ENCODE measurements at regions not wholly inside any gene's neighbourhood (a gene's known extent, or its start where the extent isn't known, plus 50 kb on each side); places are given as distances from the start of the nearest gene placed in this dataset.
A peak's percentile ranks its signal among the peaks of the same experiment; 100 is the strongest.
"Not testable (repeated sequence)": the region's sequence is repeated elsewhere in the genome, so short reads cannot be mapped to it uniquely, and the experiment has no call there.

DNA sequence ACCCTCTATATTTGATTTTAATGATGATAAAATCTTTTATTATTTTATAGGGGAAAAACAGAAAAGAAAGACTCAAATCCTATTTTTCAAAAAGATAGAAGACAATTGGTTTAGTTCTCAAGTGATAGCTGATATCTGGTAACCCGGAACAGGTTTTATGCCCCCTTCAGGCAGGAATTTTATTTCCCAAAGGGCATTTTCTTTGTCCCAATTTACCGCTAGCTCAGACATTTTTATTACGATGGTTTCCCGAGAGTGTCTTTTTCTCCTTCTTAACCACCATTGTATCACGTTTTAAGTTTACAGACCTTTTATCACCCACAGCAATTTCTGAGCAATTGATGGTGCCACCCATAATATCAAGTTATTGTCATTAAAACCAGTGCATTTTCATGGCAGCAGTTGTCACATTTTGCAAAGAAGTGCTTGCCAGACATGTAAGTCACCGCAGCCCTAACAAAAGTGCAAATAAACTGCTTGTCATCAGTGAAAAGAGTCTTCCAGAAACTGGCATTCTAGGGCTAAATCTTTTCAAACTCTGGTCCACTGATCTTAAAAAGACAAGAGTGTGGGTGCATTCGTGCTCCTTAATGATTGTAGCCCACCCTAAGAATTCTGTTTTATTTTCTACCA is 204.8 kb upstream of the VCX start:
- no peak for DNase-seq (ENCODE audit: low read depth)

DNA sequence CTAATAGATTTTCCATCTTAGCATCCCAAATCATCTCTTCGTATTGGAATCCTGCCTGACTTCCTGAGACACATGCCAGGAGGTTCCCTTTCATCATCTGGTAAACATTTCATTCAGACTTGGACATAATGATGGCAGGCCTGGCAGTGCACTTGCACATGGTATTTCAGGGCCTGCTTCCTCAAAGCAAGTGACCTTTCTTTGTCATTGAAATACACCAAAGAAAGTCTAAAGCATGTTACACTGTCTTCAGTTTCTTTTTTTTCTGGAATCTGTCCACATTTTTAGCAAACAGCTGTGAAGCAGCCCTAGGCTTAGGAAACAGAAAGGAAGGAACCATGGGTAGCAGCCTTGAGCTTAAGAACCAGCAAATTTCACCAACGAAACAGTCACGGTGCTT is 205.9 kb upstream of the VCX start:
- no peak for DNase-seq (ENCODE audit: low read depth)

GRCh38 chrX:7635604-7636003 is 207.4 kb upstream of the VCX start:
- DNase-seq (ENCODE audit: low read depth): no peak

DNA sequence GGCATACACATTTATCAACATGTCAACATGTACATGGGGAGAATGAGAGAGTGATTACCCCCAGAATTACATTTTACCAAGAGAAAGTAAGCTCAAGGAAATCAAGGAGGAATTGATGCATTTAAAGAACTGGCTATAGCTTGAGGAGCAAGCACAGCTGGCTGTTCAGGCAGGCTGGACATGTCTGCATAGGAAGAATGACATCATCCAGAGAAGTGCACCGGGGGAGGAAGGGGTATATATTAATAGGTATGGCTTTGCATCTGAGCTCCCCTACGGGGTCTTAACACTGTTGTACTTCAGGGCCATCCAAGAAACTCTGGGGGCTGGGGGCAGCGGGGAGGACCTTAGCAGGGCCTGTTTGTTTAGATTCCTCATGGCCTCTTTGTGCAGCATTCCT is 222.4 kb upstream of the VCX start:
- DNase-seq (ENCODE audit: low read depth): no peak

GRCh38 chrX:7617994-7618393 is 225.0 kb upstream of the VCX start:
- DNase-seq (ENCODE audit: low read depth): no peak

GRCh38 chrX:7614616-7615015 is 228.4 kb upstream of the VCX start:
- DNase-seq (ENCODE audit: low read depth): no peak

DNA sequence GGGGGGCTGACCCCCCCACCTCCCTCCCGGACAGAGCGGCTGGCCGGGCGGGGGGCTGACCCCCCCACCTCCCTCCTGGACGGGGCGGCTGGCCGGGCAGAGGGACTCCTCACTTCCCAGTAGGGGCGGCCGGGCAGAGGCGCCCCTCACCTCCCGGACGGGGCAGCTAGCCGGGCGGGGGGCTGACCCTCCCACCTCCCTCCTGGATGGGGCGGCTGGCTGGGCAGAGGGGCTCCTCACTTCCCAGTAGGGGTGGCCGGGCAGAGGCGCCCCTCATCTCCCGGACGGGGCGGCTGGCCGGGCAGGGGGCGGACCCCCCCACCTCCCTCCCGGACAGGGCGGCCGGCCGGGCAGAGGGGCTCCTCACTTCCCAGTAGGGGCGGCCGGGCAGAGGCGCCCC is 234.3 kb upstream of the VCX start:
- DNase-seq (ENCODE audit: low read depth): not testable (repeated sequence)

GRCh38 chrX:7606039-7606652 is 236.8 kb upstream of the VCX start:
- DNase-seq (ENCODE audit: low read depth): no peak

DNA sequence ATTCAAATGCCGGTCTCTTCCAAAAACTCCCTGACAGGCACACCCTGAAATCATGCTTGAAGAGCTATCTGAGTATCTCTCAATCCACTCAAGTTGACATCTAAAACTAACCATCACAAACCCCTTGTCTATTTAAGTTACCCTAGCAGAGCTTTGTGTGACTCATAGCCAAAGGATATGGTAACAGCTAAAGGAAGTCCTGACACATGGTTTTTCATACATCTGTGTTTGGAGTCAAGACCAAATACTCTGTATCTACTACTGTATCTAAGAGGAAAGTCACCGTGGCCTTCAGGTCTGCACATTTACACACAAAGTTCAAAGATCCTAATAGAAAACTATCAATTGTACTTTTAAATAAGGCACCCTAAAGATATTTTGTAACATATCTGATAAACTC is 239.6 kb upstream of the VCX start:
- no peak for DNase-seq (ENCODE audit: low read depth)

DNA sequence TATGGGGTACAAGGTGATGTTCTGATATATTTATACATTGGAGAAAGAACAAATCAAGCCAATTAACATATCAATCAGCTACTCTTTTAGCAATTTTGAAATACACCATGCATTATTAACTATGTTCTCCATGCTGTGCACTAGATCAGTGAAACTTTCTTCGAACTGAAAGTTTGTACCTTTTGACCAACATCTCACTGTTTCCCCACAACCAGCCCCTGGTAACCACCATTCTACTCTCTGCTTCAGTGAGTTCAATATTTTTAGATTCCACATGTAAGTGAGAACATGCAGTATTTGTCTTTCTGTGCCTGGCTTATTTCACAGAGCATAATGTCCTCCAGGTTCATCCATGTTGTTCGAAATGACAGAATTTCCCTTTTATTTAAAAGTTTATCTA is 246.1 kb upstream of the VCX start:
- no peak for DNase-seq (ENCODE audit: low read depth)

- DNase-seq (ENCODE audit: low read depth): not testable (repeated sequence)
Measured at GRCh38 chrX:7593370-7593769, 249.6 kb upstream of the VCX start.

- peak; percentile 46 for DNase-seq (ENCODE audit: low read depth)
Measured at GRCh38 chrX:7586126-7586525, 256.8 kb upstream of the VCX start.

DNA sequence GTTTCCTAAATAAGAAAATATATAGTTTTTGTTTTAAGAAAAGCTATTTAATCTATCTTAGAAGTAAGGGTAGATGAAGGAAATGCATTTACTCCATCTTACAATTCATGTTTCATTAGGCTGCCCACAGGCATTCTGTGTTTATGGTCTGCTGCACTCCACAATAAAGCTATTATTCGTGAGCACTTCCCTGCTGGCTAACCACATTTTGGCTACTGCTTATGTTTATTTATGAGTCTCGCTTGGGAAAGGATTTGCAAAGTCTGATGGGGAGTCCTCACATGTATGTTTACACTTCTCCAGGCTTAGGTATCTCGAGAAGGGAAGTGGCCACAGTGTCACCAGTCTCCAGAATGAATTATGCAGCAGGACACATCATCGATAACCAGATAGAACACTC is 260.8 kb upstream of the VCX start:
- DNase-seq (ENCODE audit: low read depth): no peak

- no peak for DNase-seq (ENCODE audit: low read depth)
Measured at GRCh38 chrX:7580127-7580526, 262.8 kb upstream of the VCX start.

GRCh38 chrX:7574325-7574724 is 268.6 kb upstream of the VCX start:
- DNase-seq (ENCODE audit: low read depth): peak; percentile 8

GRCh38 chrX:7570432-7571029 is 272.4 kb upstream of the VCX start:
- DNase-seq (ENCODE audit: low read depth): no peak

DNA sequence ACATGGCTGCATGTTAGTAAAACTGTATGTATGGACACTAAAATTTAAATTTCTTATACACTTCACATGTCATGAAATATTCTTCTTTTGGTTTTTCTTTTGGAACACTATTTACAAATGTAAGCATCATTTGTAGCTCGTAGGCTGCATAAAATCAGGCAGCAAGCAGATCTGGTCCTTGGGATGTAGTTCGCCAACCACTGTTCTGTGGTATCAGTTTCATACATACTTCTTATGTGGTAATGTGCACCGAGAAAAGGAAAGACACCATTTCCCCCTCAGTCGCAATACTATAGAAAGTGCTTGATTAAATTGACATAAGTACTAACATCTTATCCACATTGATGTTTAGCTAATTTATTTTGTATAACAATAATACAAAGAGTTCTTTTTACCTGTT is 274.4 kb upstream of the VCX start:
- DNase-seq (ENCODE audit: low read depth): no peak

GRCh38 chrX:7568130-7568529 is 274.8 kb upstream of the VCX start:
- DNase-seq (ENCODE audit: low read depth): no peak

GRCh38 chrX:7552760-7553159 is 290.2 kb upstream of the VCX start:
- DNase-seq (ENCODE audit: low read depth): no peak

GRCh38 chrX:7546551-7547080 is 296.4 kb upstream of the VCX start:
- DNase-seq (ENCODE audit: low read depth): no peak

DNA sequence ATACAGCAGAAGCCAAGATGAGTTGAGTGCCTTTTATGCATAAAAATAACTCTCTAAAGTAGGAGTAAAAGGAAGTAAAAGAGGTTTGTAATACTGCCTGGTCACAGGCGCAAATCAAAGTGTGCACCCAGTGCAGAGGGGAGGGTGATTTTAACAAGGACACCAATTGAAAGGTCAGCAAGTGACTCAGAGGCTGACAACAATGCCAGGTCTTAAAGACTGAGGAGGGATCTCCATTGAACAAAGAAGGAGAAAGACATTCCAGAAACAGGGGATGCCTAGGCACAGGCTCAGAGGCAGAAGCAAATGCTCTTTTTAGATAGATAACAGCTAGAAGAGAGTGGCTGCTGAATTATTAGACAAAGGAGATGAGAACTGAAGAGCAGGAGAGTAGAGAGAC is 297.4 kb upstream of the VCX start:
- no peak for DNase-seq (ENCODE audit: low read depth)

DNA sequence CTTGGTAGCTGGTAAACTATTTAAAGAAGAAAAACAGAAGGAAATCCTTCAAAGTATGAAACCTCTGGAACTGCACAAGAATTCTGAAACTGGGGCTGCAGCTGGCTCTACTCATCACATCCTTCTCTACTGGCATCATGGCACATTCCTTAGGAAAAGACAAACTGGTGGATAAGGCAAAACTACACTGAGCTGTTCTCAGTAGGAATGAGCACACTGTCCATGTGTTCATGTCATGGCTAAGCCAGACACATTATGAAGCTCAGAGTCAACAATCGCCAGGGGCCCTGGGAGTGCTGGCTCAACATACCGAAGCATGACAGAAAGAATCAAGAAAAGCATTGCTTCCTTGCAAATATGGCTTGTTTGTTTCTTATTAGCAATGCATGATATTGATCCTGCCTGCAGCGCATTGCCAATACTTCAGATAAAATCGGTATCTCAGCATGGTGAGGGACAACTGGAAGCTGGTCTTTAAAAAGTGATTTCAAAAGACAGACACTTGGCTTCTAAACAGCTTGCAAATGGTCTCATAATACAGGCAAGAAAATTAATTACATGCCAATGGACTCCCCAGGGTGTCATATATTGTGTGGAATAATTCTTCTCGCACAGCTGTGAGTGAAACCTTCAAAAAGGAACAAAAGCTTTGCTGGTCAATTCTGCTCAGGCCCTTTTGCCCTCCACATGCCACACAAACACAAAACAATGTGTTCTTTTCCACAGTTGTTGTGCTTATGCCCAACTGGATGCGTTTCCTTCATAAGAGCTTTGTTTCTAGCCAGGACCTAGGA is 300.2 kb upstream of the VCX start:
- DNase-seq (ENCODE audit: low read depth): no peak

GRCh38 chrX:7522860-7523259 is 320.1 kb upstream of the VCX start:
- no peak for DNase-seq (ENCODE audit: low read depth)

All from iris pigment epithelial cell (primary cell).